ENCODE measurements at regions not wholly inside any gene's neighbourhood (a gene's known extent, or its start where the extent isn't known, plus 50 kb on each side); places are given as distances from the start of the nearest gene placed in this dataset.

- no peaks in the 10 kb centered on the region for H3K27me3 ChIP-seq (ENCODE audit: insufficient read depth, low read depth)
- H4K20me1 ChIP-seq (ENCODE audit: insufficient read depth), result no peaks in the 10 kb centered on the region
- no peak overlapping the region for H3K4me3 ChIP-seq
- DNase-seq, result no peak
- BruUV-seq (replicated peaks), result no TSS peak
- no peaks in the 10 kb centered on the region for H3K79me2 ChIP-seq (ENCODE audit: low read depth)
- H3F3A ChIP-seq (ENCODE audit: insufficient read depth, low read depth), result no peaks in the 10 kb centered on the region
- no peak overlapping the region for H3K27ac ChIP-seq
- H3K4me1 ChIP-seq (replicated peaks; ENCODE audit: insufficient read depth), result no peaks in the 10 kb centered on the region
- H3K9me3 ChIP-seq (ENCODE audit: insufficient read depth, low read depth), result no peaks in the 10 kb centered on the region
- H3K4me2 ChIP-seq, result no peak overlapping the region
- H2AFZ ChIP-seq, result no peak overlapping the region
- POLR2A ChIA-PET (ENCODE audit: unreplicated experiment), result no interaction called here
- H3K36me3 ChIP-seq (ENCODE audit: low read depth), result no peaks in the 10 kb centered on the region
- no peaks in the 10 kb centered on the region for H3K9me2 ChIP-seq (ENCODE audit: insufficient read depth)
- intact Hi-C loops (cut with micrococcal nuclease; ENCODE audit: unreplicated experiment), result no loop called here
- CTCF ChIA-PET, result no interaction called here
- TF ChIP-seq, protein P1, sequence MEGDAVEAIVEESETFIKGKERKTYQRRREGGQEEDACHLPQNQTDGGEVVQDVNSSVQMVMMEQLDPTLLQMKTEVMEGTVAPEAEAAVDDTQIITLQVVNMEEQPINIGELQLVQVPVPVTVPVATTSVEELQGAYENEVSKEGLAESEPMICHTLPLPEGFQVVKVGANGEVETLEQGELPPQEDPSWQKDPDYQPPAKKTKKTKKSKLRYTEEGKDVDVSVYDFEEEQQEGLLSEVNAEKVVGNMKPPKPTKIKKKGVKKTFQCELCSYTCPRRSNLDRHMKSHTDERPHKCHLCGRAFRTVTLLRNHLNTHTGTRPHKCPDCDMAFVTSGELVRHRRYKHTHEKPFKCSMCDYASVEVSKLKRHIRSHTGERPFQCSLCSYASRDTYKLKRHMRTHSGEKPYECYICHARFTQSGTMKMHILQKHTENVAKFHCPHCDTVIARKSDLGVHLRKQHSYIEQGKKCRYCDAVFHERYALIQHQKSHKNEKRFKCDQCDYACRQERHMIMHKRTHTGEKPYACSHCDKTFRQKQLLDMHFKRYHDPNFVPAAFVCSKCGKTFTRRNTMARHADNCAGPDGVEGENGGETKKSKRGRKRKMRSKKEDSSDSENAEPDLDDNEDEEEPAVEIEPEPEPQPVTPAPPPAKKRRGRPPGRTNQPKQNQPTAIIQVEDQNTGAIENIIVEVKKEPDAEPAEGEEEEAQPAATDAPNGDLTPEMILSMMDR (conservative IDR thresholded peaks at IDR 0.05), result no peak
- no peak for TF ChIP-seq EZH2 (IDR thresholded peaks at IDR 0.05; ENCODE audit: low read depth)
Measured at GRCh38 chr10:8230902-8231301, 176.4 kb downstream of the GATA3 start.

DNA sequence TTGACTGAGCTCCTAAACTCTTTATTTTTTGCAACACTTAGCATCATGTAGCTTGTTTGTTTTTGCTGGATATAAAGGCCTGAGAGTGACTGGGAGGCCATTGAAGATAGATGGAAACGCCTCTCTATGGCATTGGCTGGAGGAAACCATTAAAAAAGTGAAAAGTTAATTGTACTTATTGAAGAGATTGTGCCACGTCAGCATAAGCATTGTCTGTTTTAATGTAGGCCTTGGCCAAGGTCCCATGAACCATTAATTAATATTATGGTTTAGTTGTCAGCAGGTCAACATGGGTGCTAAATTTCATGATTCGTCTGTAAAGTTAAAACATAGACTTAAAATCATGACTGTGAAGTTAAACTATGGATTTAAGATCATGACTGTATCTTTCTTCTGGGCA is 178.6 kb downstream of the GATA3 start:
- H3K4me3 ChIP-seq, result no peak overlapping the region
- H3K9me2 ChIP-seq (ENCODE audit: insufficient read depth), result no peaks in the 10 kb centered on the region
- H3K36me3 ChIP-seq (ENCODE audit: low read depth), result no peaks in the 10 kb centered on the region
- POLR2A ChIA-PET (ENCODE audit: unreplicated experiment), result no interaction called here
- no peaks in the 10 kb centered on the region for H3K9me3 ChIP-seq (ENCODE audit: insufficient read depth, low read depth)
- H4K20me1 ChIP-seq (ENCODE audit: insufficient read depth), result no peaks in the 10 kb centered on the region
- no peaks in the 10 kb centered on the region for H3K4me1 ChIP-seq (replicated peaks; ENCODE audit: insufficient read depth)
- BruUV-seq (replicated peaks), result no TSS peak
- no peaks in the 10 kb centered on the region for H3F3A ChIP-seq (ENCODE audit: insufficient read depth, low read depth)
- no peak overlapping the region for H2AFZ ChIP-seq
- no peak overlapping the region for H3K27ac ChIP-seq
- CTCF ChIA-PET, result no interaction called here
- no peaks in the 10 kb centered on the region for H3K79me2 ChIP-seq (ENCODE audit: low read depth)
- no peak for TF ChIP-seq EZH2 (IDR thresholded peaks at IDR 0.05; ENCODE audit: low read depth)
- TF ChIP-seq, protein P1 (conservative IDR thresholded peaks at IDR 0.05), result no peak
- intact Hi-C loops (cut with micrococcal nuclease; ENCODE audit: unreplicated experiment), result no loop called here
- no peaks in the 10 kb centered on the region for H3K27me3 ChIP-seq (ENCODE audit: insufficient read depth, low read depth)
- no peak for DNase-seq
- no peak overlapping the region for H3K4me2 ChIP-seq

DNA sequence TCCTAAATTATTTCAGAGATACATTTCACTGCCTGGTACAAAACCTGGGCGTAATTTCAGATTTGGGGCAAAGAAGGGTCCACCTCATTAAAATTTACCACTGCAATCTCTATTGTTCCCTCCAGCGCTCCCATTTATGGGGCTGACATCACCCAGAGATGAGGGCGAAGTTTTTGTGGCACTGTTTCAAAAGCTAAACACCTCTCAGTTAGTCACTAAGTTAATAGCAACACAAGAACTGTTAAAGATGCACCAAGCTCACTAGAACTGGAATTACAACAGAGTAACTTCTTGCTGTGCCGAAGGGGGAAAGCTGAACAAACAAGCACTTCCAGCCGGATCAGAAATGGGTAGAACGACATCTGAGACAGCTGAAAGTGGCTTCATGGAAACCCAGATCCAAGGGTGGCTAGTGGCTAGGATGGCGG is 179.4 kb downstream of the GATA3 start:
- Histone ChIP-seq H3F3A (ENCODE audit: insufficient read depth, low read depth) (no peaks in the 10 kb centered on the region), H3K79me2 (ENCODE audit: low read depth) (no peaks in the 10 kb centered on the region), H3K4me2 (no peak overlapping the region), H3K36me3 (ENCODE audit: low read depth) (no peaks in the 10 kb centered on the region), H3K27ac (no peak overlapping the region), H3K4me1 (replicated peaks; ENCODE audit: insufficient read depth) (no peaks in the 10 kb centered on the region), H3K9me2 (ENCODE audit: insufficient read depth) (no peaks in the 10 kb centered on the region), H3K9me3 (ENCODE audit: insufficient read depth, low read depth) (no peaks in the 10 kb centered on the region), H3K27me3 (ENCODE audit: insufficient read depth, low read depth) (no peaks in the 10 kb centered on the region), H4K20me1 (ENCODE audit: insufficient read depth) (no peaks in the 10 kb centered on the region), H2AFZ (no peak overlapping the region), H3K4me3 (no peak overlapping the region)
- no peak for TF ChIP-seq EZH2 (IDR thresholded peaks at IDR 0.05; ENCODE audit: low read depth)
- TF ChIP-seq, protein P1 (conservative IDR thresholded peaks at IDR 0.05), result no peak
- intact Hi-C loops (cut with micrococcal nuclease; ENCODE audit: unreplicated experiment), result no loop called here
- CTCF ChIA-PET, result no interaction called here
- POLR2A ChIA-PET (ENCODE audit: unreplicated experiment), result no interaction called here
- no TSS peak for BruUV-seq (replicated peaks)
- no peak for DNase-seq
